ENCODE measurements at regions not wholly inside any gene's neighbourhood (a gene's known extent, or its start where the extent isn't known, plus 50 kb on each side); places are given as distances from the start of the nearest gene placed in this dataset.

- TF ChIP-seq CTCF (conservative IDR thresholded peaks at IDR 0.05; ENCODE audit: low read depth, low read length) (no peak), RAD21 (IDR thresholded peaks at IDR 0.05; ENCODE audit: low read length) (no peak), SMC3 (IDR thresholded peaks at IDR 0.05; ENCODE audit: low read depth, low read length) (no peak), CHD1 (IDR thresholded peaks at IDR 0.05; ENCODE audit: low read depth, low read length) (no peak), POLR2A (IDR thresholded peaks at IDR 0.05; ENCODE audit: low read depth, low read length) (no peak), CEBPB (IDR thresholded peaks at IDR 0.05; ENCODE audit: low read depth, low read length) (no peak), RFX5 (IDR thresholded peaks at IDR 0.05; ENCODE audit: low read depth, low read length) (no peak), MAFK (IDR thresholded peaks at IDR 0.05; ENCODE audit: low read depth, low read length) (no peak), ELK1 (IDR thresholded peaks at IDR 0.05; ENCODE audit: borderline replicate concordance, low read depth, low read length) (no peak), BHLHE40 (IDR thresholded peaks at IDR 0.05; ENCODE audit: low read depth, low read length) (no peak), MXI1 (IDR thresholded peaks at IDR 0.05; ENCODE audit: borderline replicate concordance, low read depth, low read length) (no peak), MAZ (IDR thresholded peaks at IDR 0.05; ENCODE audit: borderline replicate concordance, low read depth, low read length) (no peak)
Measured at GRCh38 chr5:120344181-120344580, 119.9 kb upstream of the PRR16 start.
